ENCODE measurements at regions not wholly inside any gene's neighbourhood (a gene's known extent, or its start where the extent isn't known, plus 50 kb on each side); places are given as distances from the start of the nearest gene placed in this dataset.

- no peak for DNase-seq
These were observed 158.0 kb upstream of the PMEPA1 start for GRCh38 chr20:57867807-57868206.

- no peak for DNase-seq
These were observed 157.5 kb upstream of the PMEPA1 start for GRCh38 chr20:57867181-57867803.

- no peak for DNase-seq
These were observed 156.7 kb upstream of the PMEPA1 start for GRCh38 chr20:57866250-57867106.

- no peak for DNase-seq
These were observed 155.5 kb upstream of the PMEPA1 start for GRCh38 chr20:57865266-57865665.

- no peak for DNase-seq
These were observed 150.8 kb upstream of the PMEPA1 start for GRCh38 chr20:57860576-57860975.

GRCh38 chr20:57857969-57858368 lies 148.2 kb upstream of the PMEPA1 start:
- DNase-seq = no peak

GRCh38 chr20:57857118-57857517 lies 147.3 kb upstream of the PMEPA1 start:
- DNase-seq = no peak

GRCh38 chr20:57856658-57857057 lies 146.8 kb upstream of the PMEPA1 start:
- DNase-seq = no peak

- no peak for DNase-seq
These were observed 142.0 kb upstream of the PMEPA1 start for GRCh38 chr20:57851796-57852195.

- DNase-seq = no peak
These were observed 141.3 kb upstream of the PMEPA1 start for GRCh38 chr20:57851025-57851682.

- DNase-seq = no peak
These were observed 139.9 kb upstream of the PMEPA1 start for GRCh38 chr20:57849521-57850215.

GRCh38 chr20:57849121-57849520 lies 139.3 kb upstream of the PMEPA1 start:
- DNase-seq = no peak

- no peak for DNase-seq
These were observed 138.5 kb upstream of the PMEPA1 start for GRCh38 chr20:57848282-57848681.

- DNase-seq = no peak
These were observed 137.3 kb upstream of the PMEPA1 start for GRCh38 chr20:57847104-57847503.

- peak in 1 of 2 experiments; percentile 9 for DNase-seq
These were observed 135.1 kb upstream of the PMEPA1 start for GRCh38 chr20:57844626-57845596.

- DNase-seq = peak in 1 of 2 experiments; percentile 12
These were observed 134.3 kb upstream of the PMEPA1 start for GRCh38 chr20:57843941-57844625.

- no peak for DNase-seq
These were observed 132.9 kb upstream of the PMEPA1 start for GRCh38 chr20:57842720-57843119.

- DNase-seq = peak in 1 of 2 experiments; percentile 4
These were observed 131.6 kb upstream of the PMEPA1 start for GRCh38 chr20:57841297-57841866.

GRCh38 chr20:57840504-57841296 lies 130.9 kb upstream of the PMEPA1 start:
- DNase-seq = peak in 1 of 2 experiments; percentile 7

- DNase-seq = no peak
These were observed 130.3 kb upstream of the PMEPA1 start for GRCh38 chr20:57840066-57840465.
